Gastrocnemius medialis (tissue), 4 donors: ENCODE measurements at regions not wholly inside any gene's neighbourhood (a gene's known extent, or its start where the extent isn't known, plus 50 kb on each side); places are given as distances from the start of the nearest gene placed in this dataset.

Experiments used
- ATAC-seq, 2 donors: fragments of 150-250 bp; one replicate each; pipeline ENCODE4 v1.9.1; 2016
- DNase-seq, 2 donors: peaks; one replicate each; pipeline ENCODE4 v3.0.0-alpha.2; 2019
- H3K27ac ChIP-seq, 4 donors: fragments of 200-600 bp; sonication (generic); 1 replicate in 1 of 4; 2 replicates in 3 of 4; pipeline ENCODE4 v1.5.1; 2016 to 2018; ENCODE audit warnings: mild to moderate bottlenecking in 2 of 4, moderate library complexity in 1 of 4
- H3K27me3 ChIP-seq, 3 donors: fragments of 200-600 bp; sonication (generic) in 2 of 3; 1 replicate in 1 of 3; 2 replicates in 2 of 3; pipeline versions ENCODE4 v1.5.1 to v1.6.0; 2016 to 2019; ENCODE audit warnings: mild to moderate bottlenecking in 1 of 3, moderate library complexity in 1 of 3
- H3K36me3 ChIP-seq, 2 donors: fragments of 200-600 bp; sonication (generic) in 1 of 2; one replicate each; pipeline ENCODE4 v1.5.1; 2017 to 2018
- H3K4me1 ChIP-seq, 2 donors: fragments of 200-600 bp; sonication (generic) in 1 of 2; one replicate each; pipeline ENCODE4 v1.5.1; 2016 to 2017; ENCODE audit warnings: mild to moderate bottlenecking in 2 of 2
- H3K4me3 ChIP-seq, 4 donors: fragments of 200-600 bp; sonication (generic) in 3 of 4; 1 replicate in 1 of 4; 2 replicates in 3 of 4; pipeline ENCODE4 v1.5.1; 2016 to 2019; ENCODE audit warnings: mild to moderate bottlenecking in 2 of 4
- H3K9me3 ChIP-seq, 3 donors: fragments of 200-600 bp; sonication (generic) in 2 of 3; 1 replicate in 1 of 3; 2 replicates in 2 of 3; pipeline ENCODE4 v1.5.1; 2016 to 2019
- POLR2A ChIP-seq, 2 donors: fragments of 450-650 bp; IDR thresholded peaks; one replicate each; pipeline ENCODE4 v1.6.1; 2017; ENCODE audit warnings: antibody characterized with exemption in 2 of 2, mild to moderate bottlenecking in 2 of 2, moderate library complexity in 2 of 2
- in situ Hi-C, 4 donors: fragments of 200-750 bp; cut with MboI; loops; one replicate each; pipeline versions ENCODE4 v1.15.0 to v1.8.0; 2017; ENCODE audit warnings: low sequenced_read_pairs in 4 of 4
- intact Hi-C: fragments of 100-400 bp; cut with DNase I; formaldehyde crosslinking; loops from one replicate; pipeline ENCODE4 v1.15.1; 2023; ENCODE audit warnings: low total_unique reads
- TF ChIP-seq, protein P1 (sequence below), 5 experiments: fragments of 450-650 bp in 3 of 5; fragments of 200-600 bp in 2 of 5; sonication (generic) in 2 of 5; IDR thresholded peaks in 4 of 5; conservative IDR thresholded peaks in 1 of 5; 1 replicate in 4 of 5; 2 replicates in 1 of 5; pipeline ENCODE4 v1.5.1; 2016 to 2019; ENCODE audit warnings: antibody characterized with exemption in 5 of 5, mild to moderate bottlenecking in 3 of 5, moderate library complexity in 3 of 5

DNA sequence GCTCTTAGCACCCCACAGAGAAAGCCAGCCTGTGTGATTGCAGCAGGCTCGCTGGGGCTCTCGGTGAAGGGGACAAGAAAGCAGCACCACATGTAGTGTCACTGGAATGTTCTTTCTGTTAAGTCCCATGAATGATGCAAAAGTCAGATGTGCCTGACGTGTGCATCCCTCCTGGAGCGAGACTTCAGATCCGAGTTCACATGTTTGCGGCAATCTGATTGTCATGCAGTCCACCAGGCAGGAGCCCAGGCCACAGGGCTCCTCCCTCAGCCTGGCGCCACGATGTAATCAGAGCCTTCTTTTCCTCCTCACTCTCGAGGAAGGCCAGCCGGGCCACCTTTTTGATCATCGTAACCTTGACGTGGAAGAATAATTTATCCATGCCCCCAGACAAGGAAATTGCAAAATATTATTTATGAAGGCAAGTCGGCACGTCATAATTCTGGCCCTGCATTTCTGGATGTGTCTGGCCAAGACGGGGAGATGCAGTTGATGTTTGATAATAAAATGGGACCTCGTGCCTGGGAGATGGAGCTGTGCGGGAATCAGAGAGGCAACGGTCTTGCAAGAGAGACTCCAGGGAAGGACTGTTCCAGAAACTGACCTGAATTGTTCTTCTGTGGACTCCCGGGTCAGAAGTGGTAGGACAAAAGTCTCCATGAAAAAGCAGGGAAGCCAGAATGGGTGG is 214.6 kb downstream of the PHETA1 start:
- ATAC-seq, result peak in 1 of 2 donors; percentile 36
- Histone ChIP-seq H3K36me3 (no peaks in the 10 kb centered on the region), H3K27me3 (peaks cover 4 to 18% (median 17%) of the 10 kb centered on the region in 3 donors), H3K4me1 (no peaks in the 10 kb centered on the region), H3K9me3 (no peaks in the 10 kb centered on the region), H3K27ac (no peak overlapping the region), H3K4me3 (no peak overlapping the region)
- in situ Hi-C loops, result no loop called here
- intact Hi-C loops, result no loop called here
- DNase-seq, result no peak
- TF ChIP-seq POLR2A (IDR thresholded peaks at IDR 0.05), result no peak
- TF ChIP-seq, protein P1, sequence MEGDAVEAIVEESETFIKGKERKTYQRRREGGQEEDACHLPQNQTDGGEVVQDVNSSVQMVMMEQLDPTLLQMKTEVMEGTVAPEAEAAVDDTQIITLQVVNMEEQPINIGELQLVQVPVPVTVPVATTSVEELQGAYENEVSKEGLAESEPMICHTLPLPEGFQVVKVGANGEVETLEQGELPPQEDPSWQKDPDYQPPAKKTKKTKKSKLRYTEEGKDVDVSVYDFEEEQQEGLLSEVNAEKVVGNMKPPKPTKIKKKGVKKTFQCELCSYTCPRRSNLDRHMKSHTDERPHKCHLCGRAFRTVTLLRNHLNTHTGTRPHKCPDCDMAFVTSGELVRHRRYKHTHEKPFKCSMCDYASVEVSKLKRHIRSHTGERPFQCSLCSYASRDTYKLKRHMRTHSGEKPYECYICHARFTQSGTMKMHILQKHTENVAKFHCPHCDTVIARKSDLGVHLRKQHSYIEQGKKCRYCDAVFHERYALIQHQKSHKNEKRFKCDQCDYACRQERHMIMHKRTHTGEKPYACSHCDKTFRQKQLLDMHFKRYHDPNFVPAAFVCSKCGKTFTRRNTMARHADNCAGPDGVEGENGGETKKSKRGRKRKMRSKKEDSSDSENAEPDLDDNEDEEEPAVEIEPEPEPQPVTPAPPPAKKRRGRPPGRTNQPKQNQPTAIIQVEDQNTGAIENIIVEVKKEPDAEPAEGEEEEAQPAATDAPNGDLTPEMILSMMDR (IDR thresholded peaks at IDR 0.05 in 4 of 5, conservative IDR thresholded peaks at IDR 0.05 in 1 of 5), result no peak

DNA sequence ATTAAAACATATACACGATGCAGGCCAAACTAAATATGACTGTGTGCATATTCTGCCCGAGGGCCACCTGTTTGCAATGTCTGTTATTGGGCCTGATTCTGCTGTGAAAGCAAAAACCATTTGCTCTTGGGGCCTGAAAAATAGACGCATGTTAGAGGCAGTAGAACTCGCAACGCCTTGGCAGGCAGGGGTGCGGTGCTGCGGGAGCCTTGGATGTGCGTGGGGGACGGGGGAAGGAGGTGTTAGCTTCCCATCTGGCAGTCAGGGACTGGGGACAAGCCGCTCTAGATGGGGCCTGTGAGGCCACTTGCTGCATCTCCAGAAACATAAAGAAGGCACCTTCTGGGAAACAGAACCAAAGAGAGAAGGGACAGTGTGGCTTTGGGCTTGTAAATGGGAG is 216.3 kb downstream of the PHETA1 start:
- ATAC-seq, result no peak
- intact Hi-C loops, result no loop called here
- no peaks in the 10 kb centered on the region for H3K4me1 ChIP-seq
- H3K27ac ChIP-seq, result no peak overlapping the region
- no peaks in the 10 kb centered on the region for H3K9me3 ChIP-seq
- no peak for TF ChIP-seq POLR2A (IDR thresholded peaks at IDR 0.05)
- TF ChIP-seq, protein P1 (IDR thresholded peaks at IDR 0.05 in 4 of 5, conservative IDR thresholded peaks at IDR 0.05 in 1 of 5), result no peak
- peaks cover 4 to 25% (median 15%) of the 10 kb centered on the region in 3 donors for H3K27me3 ChIP-seq
- H3K36me3 ChIP-seq, result no peaks in the 10 kb centered on the region
- no peak overlapping the region for H3K4me3 ChIP-seq
- in situ Hi-C loops, result no loop called here
- DNase-seq, result no peak

DNA sequence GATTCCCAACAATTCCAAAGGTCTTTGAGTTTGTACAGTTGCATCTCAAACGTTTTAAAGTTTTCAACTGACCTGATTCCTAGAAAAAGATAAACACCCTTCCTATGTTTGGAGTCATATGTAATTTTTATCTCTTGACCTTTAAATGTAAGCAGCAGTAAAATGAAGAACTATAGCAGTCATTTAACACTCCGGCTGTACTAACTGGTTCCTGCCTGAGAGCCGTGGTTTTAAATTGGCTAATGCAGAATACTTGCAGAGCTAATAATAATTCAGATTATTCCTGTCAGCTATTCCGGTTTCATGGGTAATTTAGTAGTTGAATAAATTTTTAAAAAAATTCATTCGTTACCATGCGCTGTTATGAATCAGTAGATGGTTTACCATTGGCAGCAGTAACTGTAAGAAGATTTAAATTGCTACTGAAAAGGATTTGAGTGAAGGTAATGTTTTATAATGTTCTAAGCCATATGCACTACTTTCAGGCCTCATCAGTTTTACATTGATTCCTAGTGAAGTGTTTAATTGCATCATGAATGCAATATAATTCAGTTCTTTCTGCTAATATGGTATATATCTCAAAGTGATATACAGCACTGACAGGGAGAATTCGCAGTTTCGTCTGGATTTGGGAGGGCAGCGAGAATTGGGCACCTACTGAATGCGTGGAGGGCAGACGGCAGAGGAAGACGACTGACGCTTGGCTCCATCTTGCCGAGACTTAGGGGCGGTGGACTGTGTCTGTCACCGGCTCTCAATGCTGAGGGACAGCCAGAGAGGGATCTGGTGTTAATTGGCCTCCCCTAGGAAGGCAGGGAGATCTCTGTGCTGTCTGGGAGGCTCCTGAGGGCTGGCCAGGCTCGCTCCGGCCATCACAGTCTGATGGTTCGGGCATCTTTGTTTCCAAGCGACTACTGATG is 217.7 kb downstream of the PHETA1 start:
- in situ Hi-C loops, result no loop called here
- Histone ChIP-seq H3K4me3 (no peak overlapping the region), H3K27me3 (peaks cover 4 to 21% (median 8%) of the 10 kb centered on the region in 3 donors), H3K36me3 (no peaks in the 10 kb centered on the region), H3K9me3 (no peaks in the 10 kb centered on the region), H3K4me1 (no peaks in the 10 kb centered on the region), H3K27ac (no peak overlapping the region)
- intact Hi-C loops, result no loop called here
- TF ChIP-seq POLR2A (IDR thresholded peaks at IDR 0.05), result no peak
- TF ChIP-seq, protein P1 (IDR thresholded peaks at IDR 0.05 in 4 of 5, conservative IDR thresholded peaks at IDR 0.05 in 1 of 5), result no peak
- ATAC-seq (no peak), DNase-seq (no peak)

DNA sequence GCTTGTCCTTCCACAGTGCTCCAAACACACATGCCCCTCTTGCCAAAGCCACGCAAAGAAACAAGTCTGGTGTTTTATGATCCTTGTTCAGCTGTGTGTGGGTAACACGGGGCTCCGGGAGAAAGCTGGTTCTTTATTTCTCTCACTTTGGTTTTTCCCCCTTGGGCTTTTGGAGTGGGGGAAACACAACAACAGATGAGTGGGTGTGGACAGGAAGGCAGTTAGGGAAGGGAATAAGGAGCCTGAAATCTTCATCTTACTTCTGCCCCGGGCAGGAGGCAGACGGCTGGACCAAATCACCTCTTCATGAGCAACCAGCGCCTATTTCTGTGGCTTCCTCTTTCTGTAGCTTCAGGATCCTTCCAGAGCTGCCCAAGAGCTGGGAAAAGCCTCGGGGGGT is 218.5 kb downstream of the PHETA1 start:
- no peak overlapping the region for H3K4me3 ChIP-seq
- no peaks in the 10 kb centered on the region for H3K36me3 ChIP-seq
- in situ Hi-C loops (no loop called here), intact Hi-C loops (no loop called here)
- H3K27me3 ChIP-seq, result peaks cover 0 to 19% (median 4%) of the 10 kb centered on the region in 3 donors
- TF ChIP-seq, protein P1 (IDR thresholded peaks at IDR 0.05 in 4 of 5, conservative IDR thresholded peaks at IDR 0.05 in 1 of 5), result no peak
- no peak for TF ChIP-seq POLR2A (IDR thresholded peaks at IDR 0.05)
- no peak overlapping the region for H3K27ac ChIP-seq
- DNase-seq (no peak), ATAC-seq (no peak)
- no peaks in the 10 kb centered on the region for H3K4me1 ChIP-seq
- no peaks in the 10 kb centered on the region for H3K9me3 ChIP-seq
